WTC11 (cell line): ENCODE measurements at regions not wholly inside any gene's neighbourhood (a gene's known extent, or its start where the extent isn't known, plus 50 kb on each side); places are given as distances from the start of the nearest gene placed in this dataset.

Experiments
- ATAC-seq: fragments of 200-7000 bp; cut with Tn5 transposase; 2 replicates; pipeline ENCODE4 v1.10.0; 2021; ENCODE audit warnings: mild to moderate bottlenecking, moderate library complexity
- CTCF ChIA-PET: fragments of 300-600 bp; sonication (Branson Sonifier 250); formaldehyde crosslinking; loops from one replicate; lab custom pipeline; 2021; ENCODE audit warnings: antibody characterized with exemption; lab: Charles Lee
- POLR2A ChIA-PET: fragments of 350-600 bp; sonication (Branson Sonifier 250); formaldehyde crosslinking; loops from one replicate; lab custom pipeline; 2021; ENCODE audit warnings: antibody characterized with exemption; lab: Charles Lee
- DNase-seq: peaks from one replicate; pipeline ENCODE4 v3.0.0; 2021; ENCODE audit warnings: low spot score
- H3K27ac Mint-ChIP-seq: 2 replicates; pipeline ENCODE4 v1.8.0; 2021; ENCODE audit warnings: mixed read lengths
- H3K27me3 Mint-ChIP-seq: 2 replicates; pipeline ENCODE4 v1.8.0; 2021; ENCODE audit warnings: low read depth, mild to moderate bottlenecking, moderate library complexity, mixed read lengths
- H3K36me3 Mint-ChIP-seq: 2 replicates; pipeline ENCODE4 v1.8.0; 2021; ENCODE audit warnings: mixed read lengths
- H3K4me1 Mint-ChIP-seq: 2 replicates; pipeline ENCODE4 v1.8.0; 2022; ENCODE audit warnings: mixed read lengths
- H3K4me3 Mint-ChIP-seq: 2 replicates; pipeline ENCODE4 v1.8.0; 2021; ENCODE audit warnings: mild to moderate bottlenecking, moderate library complexity, mixed read lengths
- H3K9me3 Mint-ChIP-seq: 2 replicates; pipeline ENCODE4 v1.8.0; 2021; ENCODE audit warnings: mixed read lengths
- ATF1 ChIP-seq: sonication (generic); formaldehyde crosslinking; IDR thresholded peaks from 2 replicates; pipeline ENCODE4 v1.8.1; 2023; ENCODE audit warnings: mild to moderate bottlenecking, moderate library complexity, missing genetic modification reagents
- ATF6 ChIP-seq: sonication (generic); formaldehyde crosslinking; IDR thresholded peaks from 2 replicates; pipeline ENCODE4 v1.8.1; 2023; ENCODE audit warnings: mild to moderate bottlenecking, missing genetic modification reagents
- CBFB ChIP-seq: sonication (generic); formaldehyde crosslinking; IDR thresholded peaks from 2 replicates; pipeline ENCODE4 v1.8.1; 2022; ENCODE audit warnings: mild to moderate bottlenecking, low read depth, missing genetic modification reagents
- ESRRA ChIP-seq: sonication (generic); formaldehyde crosslinking; IDR thresholded peaks from 2 replicates; pipeline ENCODE4 v1.8.1; 2022; ENCODE audit warnings: mild to moderate bottlenecking, missing genetic modification reagents, borderline replicate concordance
- IRF1 ChIP-seq: sonication (generic); formaldehyde crosslinking; IDR thresholded peaks from 2 replicates; pipeline ENCODE4 v1.8.0; 2023; ENCODE audit warnings: missing genetic modification reagents
- KAT7 ChIP-seq: sonication (generic); formaldehyde crosslinking; IDR thresholded peaks from 2 replicates; pipeline ENCODE4 v1.8.1; 2023; ENCODE audit warnings: missing genetic modification reagents, mild to moderate bottlenecking, borderline replicate concordance
- MXD4 ChIP-seq: fragments of 250-450 bp; sonication (Bioruptor Pico); IDR thresholded peaks from 2 replicates; pipeline ENCODE4 v1.8.0; 2021; ENCODE audit warnings: mild to moderate bottlenecking, moderate library complexity, borderline replicate concordance
- OVOL2 ChIP-seq: fragments of 250-450 bp; sonication (Bioruptor Pico); IDR thresholded peaks from 2 replicates; pipeline ENCODE4 v1.9.0; 2021; ENCODE audit warnings: mild to moderate bottlenecking, borderline replicate concordance
- RELA ChIP-seq: sonication (generic); formaldehyde crosslinking; IDR thresholded peaks from 2 replicates; pipeline ENCODE4 v1.8.1; 2022; ENCODE audit warnings: missing genetic modification reagents, mild to moderate bottlenecking, borderline replicate concordance
- SOX15 ChIP-seq: fragments of 250-450 bp; sonication (Bioruptor Pico); IDR thresholded peaks from 2 replicates; pipeline ENCODE4 v1.9.0; 2021; ENCODE audit warnings: mild to moderate bottlenecking
- STAT6 ChIP-seq: sonication (generic); formaldehyde crosslinking; conservative IDR thresholded peaks from 2 replicates; pipeline ENCODE4 v1.8.1; 2023; ENCODE audit warnings: mild to moderate bottlenecking, low read depth, missing genetic modification reagents, moderate library complexity
- USF2 ChIP-seq: sonication (generic); formaldehyde crosslinking; IDR thresholded peaks from 2 replicates; pipeline ENCODE4 v1.8.1; 2023; ENCODE audit warnings: mild to moderate bottlenecking, missing genetic modification reagents, moderate library complexity
- ZNF396 ChIP-seq: fragments of 250-450 bp; sonication (Bioruptor Pico); IDR thresholded peaks from 2 replicates; pipeline ENCODE4 v1.8.0; 2021; ENCODE audit warnings: mild to moderate bottlenecking, moderate library complexity, borderline replicate concordance
- ZNF425 ChIP-seq: fragments of 250-450 bp; sonication (Bioruptor Pico); conservative IDR thresholded peaks from 2 replicates; pipeline ENCODE4 v1.9.0; 2021; ENCODE audit warnings: mild to moderate bottlenecking
- ZSCAN18 ChIP-seq: fragments of 250-450 bp; sonication (Bioruptor Pico); IDR thresholded peaks from 2 replicates; pipeline ENCODE4 v2.1.2; 2022; ENCODE audit warnings: mild to moderate bottlenecking, moderate library complexity
- TF ChIP-seq, protein P1 (sequence below): sonication (generic); formaldehyde crosslinking; IDR thresholded peaks from 2 replicates; pipeline ENCODE4 v1.8.0; 2023; ENCODE audit warnings: mild to moderate bottlenecking, missing genetic modification reagents

GRCh38 chr10:53543410-53543809, 770.8 kb upstream of the MBL2 start (continued):
- no peak for TF ChIP-seq STAT6 (CRISPR knock-in tag)
- TF ChIP-seq ZSCAN18, result no peak

- Mint-ChIP-seq H3K27ac (no peak overlapping the region), H3K9me3 (peaks cover 7% of the 10 kb centered on the region), H3K36me3 (peaks cover 12% of the 10 kb centered on the region), H3K27me3 (no peaks in the 10 kb centered on the region; the same call in 1 of the 2 replicates), H3K4me3 (no peak overlapping the region), H3K4me1 (peaks cover 15% of the 10 kb centered on the region)
- ChIA-PET CTCF (no interaction called here), POLR2A (no interaction called here)
- TF ChIP-seq MXD4 (no peak), RELA (CRISPR knock-in tag) (no peak), USF2 (CRISPR knock-in tag) (no peak), ZNF396 (CRISPR knock-in tag) (no peak), IRF1 (CRISPR knock-in tag) (no peak), ESRRA (CRISPR knock-in tag) (no peak), CBFB (CRISPR knock-in tag) (no peak), OVOL2 (no peak), SOX15 (CRISPR knock-in tag) (no peak), ATF6 (CRISPR knock-in tag) (no peak), ATF1 (CRISPR knock-in tag) (no peak), KAT7 (no peak), ZNF425 (no peak)
- TF ChIP-seq, protein P1, sequence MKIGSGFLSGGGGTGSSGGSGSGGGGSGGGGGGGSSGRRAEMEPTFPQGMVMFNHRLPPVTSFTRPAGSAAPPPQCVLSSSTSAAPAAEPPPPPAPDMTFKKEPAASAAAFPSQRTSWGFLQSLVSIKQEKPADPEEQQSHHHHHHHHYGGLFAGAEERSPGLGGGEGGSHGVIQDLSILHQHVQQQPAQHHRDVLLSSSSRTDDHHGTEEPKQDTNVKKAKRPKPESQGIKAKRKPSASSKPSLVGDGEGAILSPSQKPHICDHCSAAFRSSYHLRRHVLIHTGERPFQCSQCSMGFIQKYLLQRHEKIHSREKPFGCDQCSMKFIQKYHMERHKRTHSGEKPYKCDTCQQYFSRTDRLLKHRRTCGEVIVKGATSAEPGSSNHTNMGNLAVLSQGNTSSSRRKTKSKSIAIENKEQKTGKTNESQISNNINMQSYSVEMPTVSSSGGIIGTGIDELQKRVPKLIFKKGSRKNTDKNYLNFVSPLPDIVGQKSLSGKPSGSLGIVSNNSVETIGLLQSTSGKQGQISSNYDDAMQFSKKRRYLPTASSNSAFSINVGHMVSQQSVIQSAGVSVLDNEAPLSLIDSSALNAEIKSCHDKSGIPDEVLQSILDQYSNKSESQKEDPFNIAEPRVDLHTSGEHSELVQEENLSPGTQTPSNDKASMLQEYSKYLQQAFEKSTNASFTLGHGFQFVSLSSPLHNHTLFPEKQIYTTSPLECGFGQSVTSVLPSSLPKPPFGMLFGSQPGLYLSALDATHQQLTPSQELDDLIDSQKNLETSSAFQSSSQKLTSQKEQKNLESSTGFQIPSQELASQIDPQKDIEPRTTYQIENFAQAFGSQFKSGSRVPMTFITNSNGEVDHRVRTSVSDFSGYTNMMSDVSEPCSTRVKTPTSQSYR, result no peak
- ATAC-seq, result no peak
- DNase-seq, result no peak
Observed at GRCh38 chr10:53537508-53537907, 764.9 kb upstream of the MBL2 start.
